HCT116 (cell line): ENCODE measurements at regions not wholly inside any gene's neighbourhood (a gene's known extent, or its start where the extent isn't known, plus 50 kb on each side); places are given as distances from the start of the nearest gene placed in this dataset.

Source experiments
- EZH2 ChIP-seq: fragments of 200-600 bp; sonication (generic); IDR thresholded peaks from 2 replicates; pipeline ENCODE4 v1.6.1; 2017; ENCODE audit warnings: antibody characterized with exemption, mixed run types
- EZH2phosphoT487 ChIP-seq: fragments of 200-600 bp; IDR thresholded peaks from 2 replicates; pipeline ENCODE4 v1.6.1; 2018; ENCODE audit warnings: antibody characterized with exemption, borderline replicate concordance
- FOSL1 ChIP-seq: IDR thresholded peaks from 2 replicates; pipeline ENCODE4 v1.6.1; 2012; ENCODE audit warnings: low read depth
- JUND ChIP-seq: IDR thresholded peaks from 2 replicates; pipeline ENCODE4 v1.6.1; 2012
- POLR2A ChIP-seq: IDR thresholded peaks from 2 replicates; pipeline ENCODE4 v1.7.0; 2011; ENCODE audit warnings: borderline replicate concordance; ENCODE audit not compliant: insufficient read depth, insufficient read length; ENCODE audit errors: extremely low read depth
- POLR2AphosphoS5 ChIP-seq: IDR thresholded peaks from 2 replicates; pipeline ENCODE4 v1.6.1; 2011; ENCODE audit warnings: mild to moderate bottlenecking, low read depth, low read length, moderate library complexity
- RAD21 ChIP-seq: IDR thresholded peaks from 2 replicates; pipeline ENCODE4 v1.6.1; 2012; ENCODE audit warnings: low read depth, mild to moderate bottlenecking
- SIN3A ChIP-seq: IDR thresholded peaks from 2 replicates; pipeline ENCODE4 v1.6.1; 2012; ENCODE audit warnings: low read depth
- SRF ChIP-seq: IDR thresholded peaks from 2 replicates; pipeline ENCODE4 v1.6.1; 2012; ENCODE audit warnings: low read depth
- TCF7L2 ChIP-seq: IDR thresholded peaks from 2 replicates; pipeline ENCODE4 v1.7.0; 2011; ENCODE audit warnings: borderline replicate concordance, inconsistent platforms; ENCODE audit not compliant: insufficient read depth, insufficient read length; ENCODE audit errors: extremely low read depth
- YY1 ChIP-seq: IDR thresholded peaks from 2 replicates; pipeline ENCODE4 v1.6.1; 2011; ENCODE audit warnings: low read length, low read depth, moderate library complexity, mild to moderate bottlenecking; ENCODE audit not compliant: insufficient replicate concordance; ENCODE audit errors: extremely low read depth
- TF ChIP-seq, protein P1 (sequence below), 3 experiments: fragments of 200-600 bp in 1 of 3; sonication (generic) in 1 of 3; IDR thresholded peaks in 2 of 3; conservative IDR thresholded peaks in 1 of 3; 2 replicates each; pipeline ENCODE4 v1.5.1; 2012 to 2017; ENCODE audit warnings: low read depth in 2 of 3, low read length in 2 of 3, antibody characterized with exemption in 1 of 3, borderline replicate concordance in 1 of 3, control low read depth in 1 of 3, mild to moderate bottlenecking in 1 of 3, mixed read lengths in 1 of 3, mixed run types in 1 of 3, moderate library complexity in 1 of 3; ENCODE audit not compliant: insufficient read depth in 1 of 3
- TF ChIP-seq, protein P2 (sequence below): IDR thresholded peaks from 2 replicates; pipeline ENCODE4 v1.6.1; 2012
- TF ChIP-seq, protein P3 (sequence below): IDR thresholded peaks from 2 replicates; pipeline ENCODE4 v1.6.1; 2012

DNA sequence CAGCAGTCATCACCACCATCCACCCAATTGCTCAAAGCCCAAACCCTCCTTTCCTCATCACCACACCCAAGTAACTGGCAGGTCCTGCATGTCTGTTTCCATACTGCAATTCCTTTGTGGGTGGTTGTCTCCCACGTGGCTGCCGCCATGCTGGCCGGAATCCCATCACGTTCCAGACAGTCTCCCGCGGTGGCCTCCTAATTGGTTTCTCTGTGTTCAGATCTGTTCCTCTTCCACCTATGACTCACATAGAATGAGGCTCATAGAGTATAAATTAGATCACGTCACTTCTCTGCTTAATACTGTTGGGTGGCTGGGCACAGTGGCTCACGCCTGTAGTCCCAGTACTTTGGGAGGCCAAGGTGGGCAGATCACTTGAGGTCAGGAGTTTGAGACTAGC lies 813.0 kb downstream of the TYW1 start:
- TF ChIP-seq SRF (no peak), EZH2 (no peak), EZH2phosphoT487 (no peak), POLR2A (no peak), RAD21 (no peak), JUND (no peak), SIN3A (no peak), TCF7L2 (no peak), POLR2AphosphoS5 (no peak), YY1 (no peak), FOSL1 (no peak)
- TF ChIP-seq, protein P1, sequence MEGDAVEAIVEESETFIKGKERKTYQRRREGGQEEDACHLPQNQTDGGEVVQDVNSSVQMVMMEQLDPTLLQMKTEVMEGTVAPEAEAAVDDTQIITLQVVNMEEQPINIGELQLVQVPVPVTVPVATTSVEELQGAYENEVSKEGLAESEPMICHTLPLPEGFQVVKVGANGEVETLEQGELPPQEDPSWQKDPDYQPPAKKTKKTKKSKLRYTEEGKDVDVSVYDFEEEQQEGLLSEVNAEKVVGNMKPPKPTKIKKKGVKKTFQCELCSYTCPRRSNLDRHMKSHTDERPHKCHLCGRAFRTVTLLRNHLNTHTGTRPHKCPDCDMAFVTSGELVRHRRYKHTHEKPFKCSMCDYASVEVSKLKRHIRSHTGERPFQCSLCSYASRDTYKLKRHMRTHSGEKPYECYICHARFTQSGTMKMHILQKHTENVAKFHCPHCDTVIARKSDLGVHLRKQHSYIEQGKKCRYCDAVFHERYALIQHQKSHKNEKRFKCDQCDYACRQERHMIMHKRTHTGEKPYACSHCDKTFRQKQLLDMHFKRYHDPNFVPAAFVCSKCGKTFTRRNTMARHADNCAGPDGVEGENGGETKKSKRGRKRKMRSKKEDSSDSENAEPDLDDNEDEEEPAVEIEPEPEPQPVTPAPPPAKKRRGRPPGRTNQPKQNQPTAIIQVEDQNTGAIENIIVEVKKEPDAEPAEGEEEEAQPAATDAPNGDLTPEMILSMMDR (IDR thresholded peaks at IDR 0.05 in 2 of 3, conservative IDR thresholded peaks at IDR 0.05 in 1 of 3; ENCODE audit: borderline replicate concordance in 1 of 3, insufficient read depth in 1 of 3, low read depth in 2 of 3, low read length in 2 of 3): no peak
- TF ChIP-seq, protein P2, sequence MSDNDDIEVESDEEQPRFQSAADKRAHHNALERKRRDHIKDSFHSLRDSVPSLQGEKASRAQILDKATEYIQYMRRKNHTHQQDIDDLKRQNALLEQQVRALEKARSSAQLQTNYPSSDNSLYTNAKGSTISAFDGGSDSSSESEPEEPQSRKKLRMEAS: no peak
- TF ChIP-seq, protein P3, sequence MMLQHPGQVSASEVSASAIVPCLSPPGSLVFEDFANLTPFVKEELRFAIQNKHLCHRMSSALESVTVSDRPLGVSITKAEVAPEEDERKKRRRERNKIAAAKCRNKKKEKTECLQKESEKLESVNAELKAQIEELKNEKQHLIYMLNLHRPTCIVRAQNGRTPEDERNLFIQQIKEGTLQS: no peak
